Peyer's patch (tissue), 4 donors: ENCODE measurements at regions not wholly inside any gene's neighbourhood (a gene's known extent, or its start where the extent isn't known, plus 50 kb on each side); places are given as distances from the start of the nearest gene placed in this dataset.
"Not testable (repeated sequence)": the region's sequence is repeated elsewhere in the genome, so short reads cannot be mapped to it uniquely, and the experiment has no call there.

ENCODE experiments used
- POLR2A ChIP-seq, 2 donors: fragments of 450-650 bp; IDR thresholded peaks; one replicate each; pipeline ENCODE4 v1.5.1; 2017; ENCODE audit warnings: antibody characterized with exemption in 2 of 2, mild to moderate bottlenecking in 2 of 2, moderate library complexity in 2 of 2
- TF ChIP-seq, protein P1 (sequence below), 6 experiments: fragments of 450-650 bp in 4 of 6; fragments of 200-600 bp in 2 of 6; sonication (generic) in 1 of 6; IDR thresholded peaks; one replicate each; pipeline ENCODE4 v1.5.1; 2017 to 2019; ENCODE audit warnings: antibody characterized with exemption in 6 of 6, mild to moderate bottlenecking in 3 of 6, moderate library complexity in 1 of 6

GRCh38 chr9:102337471-102337870 lies 599.0 kb upstream of the GRIN3A start:
- TF ChIP-seq, protein P1, sequence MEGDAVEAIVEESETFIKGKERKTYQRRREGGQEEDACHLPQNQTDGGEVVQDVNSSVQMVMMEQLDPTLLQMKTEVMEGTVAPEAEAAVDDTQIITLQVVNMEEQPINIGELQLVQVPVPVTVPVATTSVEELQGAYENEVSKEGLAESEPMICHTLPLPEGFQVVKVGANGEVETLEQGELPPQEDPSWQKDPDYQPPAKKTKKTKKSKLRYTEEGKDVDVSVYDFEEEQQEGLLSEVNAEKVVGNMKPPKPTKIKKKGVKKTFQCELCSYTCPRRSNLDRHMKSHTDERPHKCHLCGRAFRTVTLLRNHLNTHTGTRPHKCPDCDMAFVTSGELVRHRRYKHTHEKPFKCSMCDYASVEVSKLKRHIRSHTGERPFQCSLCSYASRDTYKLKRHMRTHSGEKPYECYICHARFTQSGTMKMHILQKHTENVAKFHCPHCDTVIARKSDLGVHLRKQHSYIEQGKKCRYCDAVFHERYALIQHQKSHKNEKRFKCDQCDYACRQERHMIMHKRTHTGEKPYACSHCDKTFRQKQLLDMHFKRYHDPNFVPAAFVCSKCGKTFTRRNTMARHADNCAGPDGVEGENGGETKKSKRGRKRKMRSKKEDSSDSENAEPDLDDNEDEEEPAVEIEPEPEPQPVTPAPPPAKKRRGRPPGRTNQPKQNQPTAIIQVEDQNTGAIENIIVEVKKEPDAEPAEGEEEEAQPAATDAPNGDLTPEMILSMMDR (IDR thresholded peaks at IDR 0.05): not testable (repeated sequence)
- TF ChIP-seq POLR2A (IDR thresholded peaks at IDR 0.05): not testable (repeated sequence)
